GM19468 (cell line): ENCODE measurements at regions not wholly inside any gene's neighbourhood (a gene's known extent, or its start where the extent isn't known, plus 50 kb on each side); places are given as distances from the start of the nearest gene placed in this dataset.
"Not testable (repeated sequence)": the region's sequence is repeated elsewhere in the genome, so short reads cannot be mapped to it uniquely, and the experiment has no call there.

Experiments
- ATAC-seq: cut with Tn5 transposase; IDR thresholded peaks from one replicate; pipeline ENCODE4 v1.9.1; 2021; ENCODE audit warnings: mild to moderate bottlenecking, moderate library complexity, moderate number of reproducible peaks; ENCODE audit not compliant: unreplicated experiment; ENCODE audit errors: extremely low read depth

DNA sequence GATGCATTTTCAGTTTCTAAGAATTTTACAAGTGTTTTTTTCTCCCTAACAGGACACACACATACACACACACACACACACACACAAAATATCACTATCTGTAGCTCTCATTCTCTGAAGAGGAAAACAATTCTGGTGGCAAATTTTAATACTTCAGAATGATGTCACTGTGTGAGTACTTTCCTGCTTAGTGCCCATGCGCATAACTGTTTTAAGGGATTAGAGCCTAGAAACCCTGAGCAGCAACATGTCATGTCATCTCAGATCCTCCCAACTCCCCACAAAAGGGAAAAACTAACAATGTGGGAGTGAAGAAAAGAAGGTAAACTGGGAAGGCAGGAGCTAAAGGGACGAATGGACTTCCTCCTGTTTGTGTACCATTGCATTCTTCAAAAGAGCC lies 401.2 kb downstream of the SPRY2 start:
- no peak for ATAC-seq

DNA sequence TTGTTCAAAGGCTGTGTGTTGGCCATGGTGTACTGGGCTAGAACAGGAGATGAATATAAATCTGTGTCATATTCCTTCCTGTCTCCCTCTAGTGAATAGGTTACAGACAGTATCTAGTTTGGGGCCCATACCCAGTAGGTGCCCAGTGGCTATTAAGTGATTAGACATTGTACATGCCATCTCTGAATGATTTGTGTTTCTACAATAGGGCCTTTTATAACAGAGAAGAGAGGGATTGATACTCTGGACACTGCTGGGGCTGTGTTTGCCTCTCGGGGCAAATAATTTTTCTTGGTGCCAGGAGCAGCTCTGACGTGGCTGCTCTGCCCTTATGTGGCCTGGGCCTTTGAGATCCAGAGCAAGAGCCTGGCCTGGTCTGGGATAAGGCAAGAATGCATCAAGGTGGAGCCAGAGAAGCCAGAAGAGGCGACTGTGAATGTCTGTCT lies 403.1 kb downstream of the SPRY2 start:
- no peak for ATAC-seq

DNA sequence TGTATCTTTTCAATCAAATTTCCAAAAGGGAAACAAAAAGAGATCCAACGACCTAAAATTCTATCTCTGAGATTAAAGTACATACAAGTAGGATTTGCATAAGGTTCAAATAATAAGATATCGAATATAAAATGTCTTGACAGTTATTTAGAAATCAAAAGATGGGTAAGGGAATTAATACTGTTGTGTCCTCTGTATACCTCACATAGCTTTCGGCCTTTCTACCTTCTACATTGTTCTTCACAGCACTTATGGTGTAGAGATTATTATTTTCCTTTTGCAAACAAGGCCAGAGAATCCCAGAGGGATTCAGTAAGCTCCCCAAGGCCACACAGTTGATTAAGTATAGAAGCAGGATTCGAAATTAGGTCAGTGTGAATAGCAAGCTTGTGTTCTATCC lies 403.6 kb downstream of the SPRY2 start:
- no peak for ATAC-seq

DNA sequence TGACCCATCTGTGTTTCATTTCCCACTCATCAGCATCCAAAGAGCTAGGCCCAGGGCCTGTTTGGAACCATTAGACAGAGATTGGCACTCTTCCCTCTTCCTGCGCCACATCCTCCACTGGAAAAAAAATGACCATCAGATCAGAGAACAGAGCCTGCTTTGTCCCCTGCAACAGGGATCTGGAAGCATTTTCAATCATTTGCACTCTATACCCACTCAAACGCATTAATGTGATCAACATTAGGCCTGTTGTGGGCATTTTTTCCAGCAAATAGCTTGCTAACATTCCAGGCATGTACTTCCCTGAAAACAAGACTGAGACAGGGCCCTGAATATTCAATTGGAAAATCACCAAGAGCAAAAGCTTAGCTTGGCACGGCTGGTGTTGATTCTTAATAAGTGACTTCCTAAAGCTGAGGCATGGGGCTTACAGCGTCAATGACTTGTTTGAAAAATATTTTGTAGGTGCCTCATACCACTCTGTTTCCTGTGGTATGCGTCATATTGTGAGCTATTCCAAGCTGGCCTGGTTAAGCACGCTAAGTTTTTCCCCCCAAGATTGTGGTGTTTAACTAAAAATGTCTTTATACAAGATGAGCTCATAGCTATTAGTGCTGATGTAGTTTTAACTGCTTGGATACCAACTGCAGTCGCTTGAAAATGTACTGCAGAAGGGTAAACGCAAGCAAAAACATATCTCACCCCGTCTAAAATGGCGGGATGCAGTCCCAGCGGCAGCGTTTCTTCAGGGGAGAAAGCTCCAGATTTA lies 404.4 kb downstream of the SPRY2 start:
- no peak for ATAC-seq

GRCh38 chr13:79935121-79935520 lies 405.8 kb downstream of the SPRY2 start:
- ATAC-seq = no peak

- no peak for ATAC-seq
Observed at GRCh38 chr13:79933389-79933788, 407.5 kb downstream of the SPRY2 start.

DNA sequence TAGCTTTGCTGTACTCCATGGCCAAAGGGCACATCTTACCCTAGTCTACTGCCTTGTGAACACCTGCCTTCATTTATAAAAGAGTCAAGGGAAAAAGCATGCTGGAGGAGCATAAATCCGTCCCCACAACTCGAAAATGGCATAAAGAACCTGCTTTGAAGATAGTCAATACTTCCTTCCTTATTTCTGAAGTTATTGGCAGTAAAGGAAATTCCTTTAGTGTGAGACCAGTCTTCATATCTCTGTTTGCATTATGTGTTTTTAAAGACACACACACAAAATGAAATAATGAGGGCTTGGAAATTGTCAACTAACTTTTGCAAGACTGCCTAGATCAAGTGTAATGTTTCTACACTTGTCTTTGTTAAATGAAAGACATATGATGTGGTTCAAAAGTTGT lies 408.4 kb downstream of the SPRY2 start:
- no peak for ATAC-seq

GRCh38 chr13:79923973-79924556 lies 416.9 kb downstream of the SPRY2 start:
- not testable (repeated sequence) for ATAC-seq

- ATAC-seq = no peak
Observed at GRCh38 chr13:79919091-79919490, 421.8 kb downstream of the SPRY2 start.

DNA sequence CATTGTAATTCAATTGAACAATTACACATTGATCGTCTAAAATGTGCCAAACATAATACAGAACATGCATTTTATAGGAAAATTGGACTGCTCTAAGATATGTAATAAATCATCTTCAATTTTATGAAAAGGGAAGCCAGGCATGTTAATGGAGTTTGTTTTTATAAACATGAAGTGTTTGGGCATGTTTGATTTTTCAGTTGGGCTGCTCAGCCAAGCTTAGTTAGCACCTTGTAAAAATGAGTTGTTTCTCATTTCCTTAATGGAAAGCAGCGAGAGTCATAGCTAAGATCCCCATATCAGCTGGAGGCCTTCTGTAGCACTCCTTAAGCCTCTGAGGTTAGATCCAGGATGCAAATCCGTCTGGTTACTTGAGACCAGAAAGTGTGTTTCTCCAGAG lies 422.3 kb downstream of the SPRY2 start:
- ATAC-seq = no peak

GRCh38 chr13:79917628-79918027 lies 423.3 kb downstream of the SPRY2 start:
- no peak for ATAC-seq

DNA sequence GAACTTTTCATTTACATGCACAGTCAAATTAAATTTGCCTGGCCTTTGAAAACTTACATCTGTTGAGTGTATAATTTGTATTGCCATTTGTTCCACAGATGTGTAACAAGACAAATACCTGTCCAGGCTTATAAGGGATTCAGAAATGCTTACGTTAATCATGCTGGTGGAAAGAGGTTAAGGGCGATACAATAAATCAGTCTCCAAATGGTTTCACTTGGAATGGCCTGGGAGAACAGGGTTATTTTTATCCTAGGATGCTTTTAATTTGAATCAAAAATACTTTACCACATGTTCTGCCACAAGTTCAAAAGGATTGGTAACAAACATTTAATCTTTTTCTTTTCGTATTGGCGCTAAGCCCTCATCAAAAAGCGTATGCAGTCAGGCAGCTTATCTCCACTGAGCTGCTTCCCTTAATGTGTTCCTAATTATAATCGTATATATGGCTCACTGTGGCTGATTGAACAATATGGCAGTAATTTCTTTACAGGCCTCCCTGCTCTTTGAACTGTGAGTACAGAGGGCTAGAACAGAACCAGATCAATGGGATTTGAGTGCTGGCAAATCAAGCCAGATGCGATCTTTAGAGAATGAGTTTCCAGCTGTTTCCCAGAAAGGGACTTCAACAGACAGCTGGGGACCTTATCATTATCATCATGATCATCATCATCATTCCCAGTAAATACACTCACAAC lies 425.7 kb downstream of the SPRY2 start:
- no peak for ATAC-seq

DNA sequence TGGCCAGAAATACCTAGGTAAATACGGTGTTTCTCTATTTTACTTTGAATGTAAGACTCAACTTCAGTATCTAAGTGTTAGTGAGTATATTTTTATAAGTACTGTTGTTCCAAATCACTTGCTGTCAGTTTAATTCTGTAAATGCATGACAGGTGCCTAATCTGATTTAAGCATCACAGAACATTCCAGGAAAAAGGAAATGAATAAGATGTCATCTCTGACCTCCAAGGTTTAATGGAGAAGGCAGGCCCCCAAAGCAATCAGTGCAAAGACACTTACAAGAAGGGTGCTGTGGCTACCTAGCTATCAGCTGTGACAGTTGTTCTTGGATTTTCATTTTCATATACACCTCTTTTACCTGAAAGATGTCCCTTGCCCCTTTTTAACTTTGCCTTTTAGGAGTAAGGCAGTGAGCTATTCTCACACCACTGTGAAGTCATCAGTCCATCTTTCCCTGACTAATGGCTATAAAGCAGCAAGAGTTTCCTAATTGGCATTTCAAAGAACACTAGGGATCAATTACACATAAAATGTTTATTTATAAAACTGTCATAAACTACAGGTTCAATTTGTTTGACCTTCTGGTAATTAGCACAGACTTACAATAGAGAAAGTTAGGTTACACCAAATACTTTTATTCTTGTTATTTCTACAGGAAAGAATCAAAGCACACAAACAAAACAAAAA lies 427.6 kb downstream of the SPRY2 start:
- no peak for ATAC-seq

DNA sequence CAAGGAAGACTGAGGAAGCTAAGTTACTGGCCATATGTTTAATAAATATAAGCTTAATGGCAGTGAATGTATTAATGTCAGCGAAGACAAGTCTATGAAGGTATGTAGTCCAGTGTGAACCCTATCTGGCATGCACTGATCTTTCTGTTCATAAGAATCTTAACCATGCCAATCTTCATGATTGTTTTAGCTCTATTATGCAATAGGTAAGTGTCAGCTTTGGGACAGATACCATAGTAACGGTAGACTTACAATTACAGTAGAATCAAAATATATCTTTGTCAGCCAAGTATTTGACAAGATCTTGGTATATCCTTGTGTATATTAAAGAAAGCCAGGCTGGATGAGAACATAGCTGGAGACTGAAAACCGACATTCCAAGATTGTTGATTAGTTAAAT lies 428.5 kb downstream of the SPRY2 start:
- ATAC-seq = no peak

DNA sequence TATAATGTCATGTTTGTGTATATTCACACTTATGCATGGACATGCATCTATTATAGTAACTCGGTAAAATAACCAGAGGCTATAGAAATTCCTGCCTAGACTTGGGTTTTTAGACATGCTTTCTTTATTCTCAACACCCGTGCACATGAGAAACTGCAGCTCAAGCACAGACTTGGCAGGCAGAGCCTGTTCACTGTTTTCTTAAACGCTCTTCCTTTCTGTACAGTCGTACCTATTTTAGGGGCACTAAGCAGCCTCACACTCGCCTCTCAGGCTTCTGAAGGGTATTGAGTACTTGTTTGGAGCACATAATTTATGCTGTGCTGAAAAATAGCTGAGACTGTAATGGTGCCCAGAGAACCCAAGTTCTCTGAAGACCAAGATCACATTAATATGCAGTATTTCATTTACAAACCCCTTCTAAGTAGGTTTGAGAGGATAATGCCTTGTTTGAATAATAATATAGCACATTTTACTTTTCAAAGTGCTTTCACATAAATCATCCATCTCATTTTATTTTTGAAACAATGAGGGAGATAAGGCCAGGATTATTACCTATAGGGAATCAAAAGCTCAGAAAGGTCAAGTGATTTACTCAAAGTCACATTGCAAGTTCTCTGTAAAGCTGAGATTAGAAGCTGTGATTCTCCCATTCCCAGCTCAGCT lies 429.9 kb downstream of the SPRY2 start:
- ATAC-seq = no peak

GRCh38 chr13:79909644-79910043 lies 428.7 kb downstream of the NDFIP2 start:
- no peak for ATAC-seq

GRCh38 chr13:79908381-79908780 lies 427.4 kb downstream of the NDFIP2 start:
- no peak for ATAC-seq

DNA sequence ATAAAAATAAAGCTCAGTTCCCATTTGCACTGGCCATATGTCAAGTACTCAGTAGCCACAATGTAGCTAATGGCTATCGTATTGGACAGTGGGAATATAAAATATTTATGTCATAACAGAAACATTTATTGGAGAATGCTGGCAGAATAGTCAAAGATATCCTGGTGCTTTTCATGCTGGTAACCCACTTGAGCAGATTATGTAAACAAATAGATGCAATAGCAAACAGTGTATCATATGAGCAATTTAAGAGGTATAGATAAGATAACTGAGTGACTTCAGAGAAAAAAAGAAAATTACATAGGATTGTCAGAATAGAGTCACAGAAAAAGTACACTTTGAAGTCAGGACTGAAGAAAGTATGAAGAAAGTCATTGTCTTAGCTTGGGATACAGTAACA lies 426.6 kb downstream of the NDFIP2 start:
- ATAC-seq = no peak

GRCh38 chr13:79906345-79906744 lies 425.4 kb downstream of the NDFIP2 start:
- ATAC-seq = no peak

GRCh38 chr13:79905018-79905417 lies 424.1 kb downstream of the NDFIP2 start:
- no peak for ATAC-seq
